ENCODE measurements at regions not wholly inside any gene's neighbourhood (a gene's known extent, or its start where the extent isn't known, plus 50 kb on each side); places are given as distances from the start of the nearest gene placed in this dataset.

- Histone ChIP-seq H2AFZ (ENCODE audit: low read depth, low read length) (no peak overlapping the region), H3K4me3 (ENCODE audit: low read length) (no peak overlapping the region), H3K27me3 (ENCODE audit: insufficient read depth, low read length) (no peaks in the 10 kb centered on the region), H3K9me3 (ENCODE audit: low read length) (no peaks in the 10 kb centered on the region), H3K4me1 (ENCODE audit: insufficient read depth, low read length) (no peaks in the 10 kb centered on the region), H3K36me3 (ENCODE audit: insufficient read depth, low read length) (no peaks in the 10 kb centered on the region)
Measured at GRCh38 chr14:61211476-61212255, 69.5 kb downstream of the TMEM30B start.

GRCh38 chr14:61203081-61203753, 77.9 kb downstream of the TMEM30B start:
- H3K4me3 ChIP-seq (ENCODE audit: low read length), result no peak overlapping the region
- H2AFZ ChIP-seq (ENCODE audit: low read depth, low read length), result no peak overlapping the region
- H3K9me3 ChIP-seq (ENCODE audit: low read length), result no peaks in the 10 kb centered on the region
- no peaks in the 10 kb centered on the region for H3K36me3 ChIP-seq (ENCODE audit: insufficient read depth, low read length)
- H3K4me1 ChIP-seq (ENCODE audit: insufficient read depth, low read length), result no peaks in the 10 kb centered on the region
- H3K27me3 ChIP-seq (ENCODE audit: insufficient read depth, low read length), result no peaks in the 10 kb centered on the region

- H3K4me1 ChIP-seq (ENCODE audit: insufficient read depth, low read length), result no peaks in the 10 kb centered on the region
- no peaks in the 10 kb centered on the region for H3K9me3 ChIP-seq (ENCODE audit: low read length)
- no peaks in the 10 kb centered on the region for H3K36me3 ChIP-seq (ENCODE audit: insufficient read depth, low read length)
- no peak overlapping the region for H2AFZ ChIP-seq (ENCODE audit: low read depth, low read length)
- no peak overlapping the region for H3K4me3 ChIP-seq (ENCODE audit: low read length)
- no peaks in the 10 kb centered on the region for H3K27me3 ChIP-seq (ENCODE audit: insufficient read depth, low read length)
Measured at GRCh38 chr14:61202124-61202523, 79.0 kb downstream of the TMEM30B start.

- H3K27me3 ChIP-seq (ENCODE audit: insufficient read depth, low read length), result no peaks in the 10 kb centered on the region
- H3K4me3 ChIP-seq (ENCODE audit: low read length), result no peak overlapping the region
- no peaks in the 10 kb centered on the region for H3K9me3 ChIP-seq (ENCODE audit: low read length)
- H3K4me1 ChIP-seq (ENCODE audit: insufficient read depth, low read length), result no peaks in the 10 kb centered on the region
- H2AFZ ChIP-seq (ENCODE audit: low read depth, low read length), result no peak overlapping the region
- H3K36me3 ChIP-seq (ENCODE audit: insufficient read depth, low read length), result no peaks in the 10 kb centered on the region
Measured at GRCh38 chr14:61201171-61201570, 80.0 kb downstream of the TMEM30B start.

- H3K9me3 ChIP-seq (ENCODE audit: low read length), result no peaks in the 10 kb centered on the region
- no peak overlapping the region for H2AFZ ChIP-seq (ENCODE audit: low read depth, low read length)
- H3K36me3 ChIP-seq (ENCODE audit: insufficient read depth, low read length), result no peaks in the 10 kb centered on the region
- no peak overlapping the region for H3K4me3 ChIP-seq (ENCODE audit: low read length)
- no peaks in the 10 kb centered on the region for H3K4me1 ChIP-seq (ENCODE audit: insufficient read depth, low read length)
- no peaks in the 10 kb centered on the region for H3K27me3 ChIP-seq (ENCODE audit: insufficient read depth, low read length)
Measured at GRCh38 chr14:61197416-61197815, 83.7 kb downstream of the TMEM30B start.

GRCh38 chr14:61196792-61197191, 84.3 kb downstream of the TMEM30B start:
- no peak overlapping the region for H3K4me3 ChIP-seq (ENCODE audit: low read length)
- no peaks in the 10 kb centered on the region for H3K4me1 ChIP-seq (ENCODE audit: insufficient read depth, low read length)
- H2AFZ ChIP-seq (ENCODE audit: low read depth, low read length), result no peak overlapping the region
- H3K9me3 ChIP-seq (ENCODE audit: low read length), result no peaks in the 10 kb centered on the region
- H3K27me3 ChIP-seq (ENCODE audit: insufficient read depth, low read length), result no peaks in the 10 kb centered on the region
- no peaks in the 10 kb centered on the region for H3K36me3 ChIP-seq (ENCODE audit: insufficient read depth, low read length)

- no peaks in the 10 kb centered on the region for H3K36me3 ChIP-seq (ENCODE audit: insufficient read depth, low read length)
- no peaks in the 10 kb centered on the region for H3K9me3 ChIP-seq (ENCODE audit: low read length)
- no peak overlapping the region for H2AFZ ChIP-seq (ENCODE audit: low read depth, low read length)
- H3K4me3 ChIP-seq (ENCODE audit: low read length), result no peak overlapping the region
- no peaks in the 10 kb centered on the region for H3K4me1 ChIP-seq (ENCODE audit: insufficient read depth, low read length)
- no peaks in the 10 kb centered on the region for H3K27me3 ChIP-seq (ENCODE audit: insufficient read depth, low read length)
Measured at GRCh38 chr14:61196034-61196433, 85.1 kb downstream of the TMEM30B start.

- H3K27me3 ChIP-seq (ENCODE audit: insufficient read depth, low read length), result no peaks in the 10 kb centered on the region
- H3K4me1 ChIP-seq (ENCODE audit: insufficient read depth, low read length), result no peaks in the 10 kb centered on the region
- H3K9me3 ChIP-seq (ENCODE audit: low read length), result no peaks in the 10 kb centered on the region
- H3K4me3 ChIP-seq (ENCODE audit: low read length), result no peak overlapping the region
- H2AFZ ChIP-seq (ENCODE audit: low read depth, low read length), result no peak overlapping the region
- no peaks in the 10 kb centered on the region for H3K36me3 ChIP-seq (ENCODE audit: insufficient read depth, low read length)
Measured at GRCh38 chr14:61193476-61193875, 87.7 kb downstream of the TMEM30B start.

GRCh38 chr14:61192989-61193388, 88.1 kb downstream of the TMEM30B start:
- no peaks in the 10 kb centered on the region for H3K9me3 ChIP-seq (ENCODE audit: low read length)
- no peak overlapping the region for H2AFZ ChIP-seq (ENCODE audit: low read depth, low read length)
- H3K27me3 ChIP-seq (ENCODE audit: insufficient read depth, low read length), result no peaks in the 10 kb centered on the region
- H3K4me1 ChIP-seq (ENCODE audit: insufficient read depth, low read length), result no peaks in the 10 kb centered on the region
- H3K4me3 ChIP-seq (ENCODE audit: low read length), result no peak overlapping the region
- no peaks in the 10 kb centered on the region for H3K36me3 ChIP-seq (ENCODE audit: insufficient read depth, low read length)

- Histone ChIP-seq H3K4me3 (ENCODE audit: low read length) (no peak overlapping the region), H3K36me3 (ENCODE audit: insufficient read depth, low read length) (no peaks in the 10 kb centered on the region), H2AFZ (ENCODE audit: low read depth, low read length) (no peak overlapping the region), H3K27me3 (ENCODE audit: insufficient read depth, low read length) (no peaks in the 10 kb centered on the region), H3K9me3 (ENCODE audit: low read length) (no peaks in the 10 kb centered on the region), H3K4me1 (ENCODE audit: insufficient read depth, low read length) (peaks cover 6% of the 10 kb centered on the region)
Measured at GRCh38 chr14:61191733-61192132, 89.4 kb downstream of the TMEM30B start.

- H3K36me3 ChIP-seq (ENCODE audit: insufficient read depth, low read length), result no peaks in the 10 kb centered on the region
- H3K9me3 ChIP-seq (ENCODE audit: low read length), result no peaks in the 10 kb centered on the region
- no peak overlapping the region for H3K4me3 ChIP-seq (ENCODE audit: low read length)
- peaks cover 8% of the 10 kb centered on the region for H3K4me1 ChIP-seq (ENCODE audit: insufficient read depth, low read length)
- no peak overlapping the region for H2AFZ ChIP-seq (ENCODE audit: low read depth, low read length)
- H3K27me3 ChIP-seq (ENCODE audit: insufficient read depth, low read length), result no peaks in the 10 kb centered on the region
Measured at GRCh38 chr14:61190341-61190740, 90.8 kb downstream of the TMEM30B start.

- Histone ChIP-seq H3K27me3 (ENCODE audit: insufficient read depth, low read length) (no peaks in the 10 kb centered on the region), H3K4me3 (ENCODE audit: low read length) (no peak overlapping the region), H2AFZ (ENCODE audit: low read depth, low read length) (no peak overlapping the region), H3K9me3 (ENCODE audit: low read length) (no peaks in the 10 kb centered on the region), H3K36me3 (ENCODE audit: insufficient read depth, low read length) (no peaks in the 10 kb centered on the region), H3K4me1 (ENCODE audit: insufficient read depth, low read length) (peaks cover 8% of the 10 kb centered on the region)
Measured at GRCh38 chr14:61188978-61189808, 91.9 kb downstream of the TMEM30B start.

- Histone ChIP-seq H3K36me3 (ENCODE audit: insufficient read depth, low read length) (no peaks in the 10 kb centered on the region), H3K4me1 (ENCODE audit: insufficient read depth, low read length) (peaks cover 8% of the 10 kb centered on the region), H2AFZ (ENCODE audit: low read depth, low read length) (no peak overlapping the region), H3K9me3 (ENCODE audit: low read length) (no peaks in the 10 kb centered on the region), H3K27me3 (ENCODE audit: insufficient read depth, low read length) (no peaks in the 10 kb centered on the region), H3K4me3 (ENCODE audit: low read length) (no peak overlapping the region)
Measured at GRCh38 chr14:61188196-61188595, 92.9 kb downstream of the TMEM30B start.

Measured in neuron (in vitro differentiated cells).